Peyer's patch (tissue), 4 donors: ENCODE measurements at regions not wholly inside any gene's neighbourhood (a gene's known extent, or its start where the extent isn't known, plus 50 kb on each side); places are given as distances from the start of the nearest gene placed in this dataset.

Source experiments
- DNase-seq, 3 donors: peaks; one replicate each; pipeline ENCODE4 v3.0.0-alpha.2; 2017 to 2019
- H3K27ac ChIP-seq, 4 donors: fragments of 200-600 bp; sonication (generic); one replicate each; pipeline ENCODE4 v1.5.1; 2016 to 2019
- H3K27me3 ChIP-seq, 2 donors: fragments of 200-600 bp; sonication (generic); one replicate each; pipeline ENCODE4 v1.5.1; 2019
- H3K36me3 ChIP-seq, 3 donors: fragments of 200-600 bp; sonication (generic); one replicate each; pipeline ENCODE4 v1.5.1; 2016 to 2019
- H3K4me1 ChIP-seq, 4 donors: fragments of 200-600 bp; sonication (generic); one replicate each; pipeline ENCODE4 v1.5.1; 2016 to 2019
- H3K4me3 ChIP-seq, 4 donors: fragments of 200-600 bp; sonication (generic); 1 replicate in 3 of 4; 2 replicates in 1 of 4; pipeline ENCODE4 v1.5.1; 2016 to 2019; ENCODE audit warnings: mild to moderate bottlenecking in 1 of 4
- H3K9me3 ChIP-seq, 4 donors: fragments of 200-600 bp; sonication (generic); one replicate each; pipeline ENCODE4 v1.5.1; 2016 to 2019; ENCODE audit warnings: mild to moderate bottlenecking in 1 of 4
- CTCF ChIP-seq, 6 experiments: fragments of 450-650 bp in 4 of 6; fragments of 200-600 bp in 2 of 6; sonication (generic) in 1 of 6; IDR thresholded peaks; one replicate each; pipeline ENCODE4 v1.5.1; 2017 to 2019; ENCODE audit warnings: antibody characterized with exemption in 6 of 6, mild to moderate bottlenecking in 3 of 6, moderate library complexity in 1 of 6
- POLR2A ChIP-seq, 2 donors: fragments of 450-650 bp; IDR thresholded peaks; one replicate each; pipeline ENCODE4 v1.5.1; 2017; ENCODE audit warnings: antibody characterized with exemption in 2 of 2, mild to moderate bottlenecking in 2 of 2, moderate library complexity in 2 of 2

- H3K36me3 ChIP-seq: no peaks in the 10 kb centered on the region
- H3K4me1 ChIP-seq: peaks cover 0 to under 1% (median 0%) of the 10 kb centered on the region in 4 donors
- H3K27me3 ChIP-seq: no peaks in the 10 kb centered on the region
- H3K9me3 ChIP-seq: no peaks in the 10 kb centered on the region
- no peak for DNase-seq
- H3K27ac ChIP-seq: no peak overlapping the region
- H3K4me3 ChIP-seq: no peak overlapping the region
- TF ChIP-seq POLR2A (IDR thresholded peaks at IDR 0.05): no peak
- no peak for TF ChIP-seq CTCF (IDR thresholded peaks at IDR 0.05)
These were observed 86.7 kb upstream of the KLF7 start for GRCh38 chr2:207252416-207252815.

DNA sequence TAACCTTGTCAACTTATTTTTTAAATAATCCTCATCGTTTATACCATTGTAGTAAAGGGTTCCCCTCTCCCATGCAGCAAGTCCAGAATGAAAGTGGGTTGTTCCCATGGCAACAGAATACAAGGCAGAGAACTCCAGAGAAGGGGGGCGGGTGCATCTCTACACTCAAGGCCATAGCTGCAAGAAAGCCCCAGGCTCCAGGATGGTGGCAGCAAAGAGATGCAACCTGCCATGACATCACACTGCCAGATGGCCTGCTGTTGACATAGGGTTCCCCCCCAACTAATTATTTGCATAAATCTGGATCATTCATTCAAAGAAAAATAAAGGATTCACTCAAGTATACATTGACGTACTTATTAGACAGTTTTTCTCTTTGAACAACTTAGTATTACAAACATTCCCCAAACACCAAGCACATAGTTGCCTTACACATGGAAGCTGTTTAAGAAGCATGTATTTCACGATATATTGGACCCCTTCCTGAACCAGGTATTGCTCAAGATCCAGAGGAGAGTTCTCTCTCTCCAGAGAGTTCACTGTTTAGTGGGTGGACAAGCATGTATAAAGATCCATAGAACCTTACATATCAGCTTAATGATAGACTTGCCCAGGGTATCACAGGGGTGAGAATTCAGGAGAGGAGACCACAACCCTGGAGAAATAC lies 87.4 kb upstream of the KLF7 start:
- H3K27me3 ChIP-seq: no peaks in the 10 kb centered on the region
- TF ChIP-seq CTCF (IDR thresholded peaks at IDR 0.05) (no peak), POLR2A (IDR thresholded peaks at IDR 0.05) (no peak)
- H3K4me3 ChIP-seq: no peak overlapping the region
- no peaks in the 10 kb centered on the region for H3K9me3 ChIP-seq
- DNase-seq: no peak
- peaks cover 0 to 7% (median 0%) of the 10 kb centered on the region in 4 donors for H3K4me1 ChIP-seq
- H3K36me3 ChIP-seq: no peaks in the 10 kb centered on the region
- no peak overlapping the region for H3K27ac ChIP-seq

GRCh38 chr2:207253666-207254345 lies 88.1 kb upstream of the KLF7 start:
- Histone ChIP-seq H3K27me3 (no peaks in the 10 kb centered on the region), H3K27ac (no peak overlapping the region), H3K4me1 (peaks cover 0 to 14% (median 0%) of the 10 kb centered on the region in 4 donors), H3K36me3 (no peaks in the 10 kb centered on the region), H3K4me3 (no peak overlapping the region), H3K9me3 (no peaks in the 10 kb centered on the region)
- TF ChIP-seq CTCF (IDR thresholded peaks at IDR 0.05): no peak
- TF ChIP-seq POLR2A (IDR thresholded peaks at IDR 0.05): no peak
- DNase-seq: no peak

- no peaks in the 10 kb centered on the region for H3K27me3 ChIP-seq
- peaks cover 0 to 21% (median 0%) of the 10 kb centered on the region in 4 donors for H3K4me1 ChIP-seq
- no peak overlapping the region for H3K4me3 ChIP-seq
- peak overlapping the region in 2 of 4 donors; percentile 13 to 34 for H3K27ac ChIP-seq
- H3K36me3 ChIP-seq: no peaks in the 10 kb centered on the region
- no peak for TF ChIP-seq CTCF (IDR thresholded peaks at IDR 0.05)
- TF ChIP-seq POLR2A (IDR thresholded peaks at IDR 0.05): no peak
- H3K9me3 ChIP-seq: no peaks in the 10 kb centered on the region
- DNase-seq: no peak
These were observed 89.1 kb upstream of the KLF7 start for GRCh38 chr2:207254591-207255464.

DNA sequence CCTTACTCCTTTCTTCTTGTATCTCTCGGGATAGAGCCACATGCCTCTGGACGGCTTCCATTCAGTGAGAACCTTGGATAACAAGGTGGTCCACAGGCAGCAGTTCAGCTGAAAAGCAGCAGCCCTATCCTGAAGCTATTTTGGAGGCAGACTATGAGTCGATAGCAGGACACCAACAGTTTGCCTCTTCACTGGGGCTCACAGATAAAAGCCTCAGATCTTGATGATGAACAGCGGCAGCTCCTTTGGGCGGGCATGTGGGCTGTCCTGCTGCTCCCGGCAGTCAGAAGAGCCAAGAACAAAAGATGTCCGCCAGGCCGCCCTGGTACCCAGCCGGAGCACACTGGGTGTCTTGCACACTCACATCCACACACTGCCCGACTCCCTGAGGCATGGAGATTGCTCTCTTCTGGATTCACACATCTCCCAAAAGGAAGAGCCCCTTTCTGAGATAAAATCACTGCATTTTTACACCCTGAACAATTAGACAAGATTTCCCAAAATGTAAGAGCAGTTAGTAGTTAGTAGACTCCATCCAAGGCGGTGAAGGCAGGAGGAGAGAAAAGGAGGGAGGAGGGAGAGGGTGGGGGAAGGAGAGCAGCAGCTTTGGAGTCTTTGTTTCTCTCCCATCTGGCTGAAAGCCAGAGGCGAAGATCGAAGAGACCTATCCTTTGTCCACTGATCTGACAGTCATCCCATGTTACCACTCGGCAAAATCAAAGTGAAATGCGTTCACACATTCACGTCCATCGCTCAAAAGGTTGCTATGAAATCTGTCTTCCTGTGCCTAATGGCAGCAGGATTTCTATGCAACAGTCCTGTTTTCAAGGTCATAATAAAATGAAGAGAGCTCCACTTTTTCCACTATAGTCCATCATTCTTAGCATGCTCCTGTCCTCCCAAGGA lies 90.1 kb upstream of the KLF7 start:
- DNase-seq: no peak
- H3K4me1 ChIP-seq: peaks cover 0 to 21% (median 0%) of the 10 kb centered on the region in 4 donors
- no peaks in the 10 kb centered on the region for H3K27me3 ChIP-seq
- H3K9me3 ChIP-seq: no peaks in the 10 kb centered on the region
- H3K36me3 ChIP-seq: no peaks in the 10 kb centered on the region
- H3K4me3 ChIP-seq: no peak overlapping the region
- H3K27ac ChIP-seq: peak overlapping the region in 1 of 4 donors; percentile 74
- no peak for TF ChIP-seq CTCF (IDR thresholded peaks at IDR 0.05)
- no peak for TF ChIP-seq POLR2A (IDR thresholded peaks at IDR 0.05)
